HG03060 (cell line): ENCODE measurements at regions not wholly inside any gene's neighbourhood (a gene's known extent, or its start where the extent isn't known, plus 50 kb on each side); places are given as distances from the start of the nearest gene placed in this dataset.

Source experiments
- ATAC-seq: cut with Tn5 transposase; IDR thresholded peaks from one replicate; pipeline ENCODE4 v1.9.1; 2021; ENCODE audit warnings: low read depth, moderate number of reproducible peaks; ENCODE audit not compliant: unreplicated experiment

DNA sequence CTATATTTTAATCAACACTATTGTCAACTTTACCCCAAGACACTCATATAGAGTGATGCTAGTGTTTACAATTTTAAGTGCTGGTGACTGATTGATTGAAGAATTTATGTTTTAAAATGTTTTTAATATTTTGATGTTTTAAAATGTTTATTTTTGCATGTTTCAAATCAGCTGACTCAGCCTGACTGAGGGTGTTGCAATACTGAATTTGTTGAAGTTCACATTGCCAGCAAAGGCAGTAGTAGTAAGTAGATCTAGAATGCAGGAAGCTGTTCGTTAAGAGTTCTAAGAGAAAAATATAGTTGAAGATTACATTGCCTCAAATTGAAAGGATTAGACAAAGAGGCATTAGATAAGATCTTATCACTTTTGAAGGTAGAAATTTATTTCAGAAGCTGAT is 977.6 kb downstream of the IGSF11 start:
- no peak for ATAC-seq

DNA sequence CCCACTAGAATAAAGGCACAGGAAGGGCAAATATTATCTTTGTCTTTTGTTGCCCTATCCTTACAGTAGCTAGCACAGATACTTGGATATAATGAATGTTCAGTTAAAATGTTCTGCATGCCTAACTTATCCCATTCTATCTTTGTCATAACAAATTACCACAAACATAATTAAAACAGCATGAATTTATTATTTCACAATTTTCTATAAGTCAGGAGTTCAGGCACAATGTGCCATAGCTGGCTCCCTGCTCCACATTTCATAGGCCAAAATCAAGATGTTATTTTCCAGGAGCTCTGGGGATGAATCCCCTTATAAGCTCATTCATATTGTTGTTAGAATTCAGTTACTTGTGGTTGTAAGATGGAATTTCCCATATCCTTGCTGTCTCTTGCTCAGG is 975.5 kb downstream of the IGSF11 start:
- ATAC-seq = no peak

DNA sequence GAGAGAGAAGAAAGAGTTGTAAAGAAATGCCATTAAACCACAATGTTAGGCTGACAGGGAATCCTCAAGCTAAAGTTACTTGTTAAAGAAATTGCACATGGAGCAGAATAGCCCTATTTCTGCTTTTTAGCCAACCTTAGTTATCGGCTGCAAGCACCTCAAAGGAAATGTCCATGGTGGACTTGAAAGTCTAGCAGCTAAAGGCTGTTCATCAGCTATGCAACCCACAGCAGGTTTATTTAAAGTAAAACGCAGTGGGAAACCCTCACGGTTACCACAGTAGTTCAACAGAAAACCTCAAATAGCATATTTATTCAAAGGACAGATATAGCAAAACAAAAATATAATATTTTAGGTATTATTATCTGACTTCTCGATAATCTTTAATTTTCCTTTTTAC is 967.2 kb downstream of the IGSF11 start:
- no peak for ATAC-seq

DNA sequence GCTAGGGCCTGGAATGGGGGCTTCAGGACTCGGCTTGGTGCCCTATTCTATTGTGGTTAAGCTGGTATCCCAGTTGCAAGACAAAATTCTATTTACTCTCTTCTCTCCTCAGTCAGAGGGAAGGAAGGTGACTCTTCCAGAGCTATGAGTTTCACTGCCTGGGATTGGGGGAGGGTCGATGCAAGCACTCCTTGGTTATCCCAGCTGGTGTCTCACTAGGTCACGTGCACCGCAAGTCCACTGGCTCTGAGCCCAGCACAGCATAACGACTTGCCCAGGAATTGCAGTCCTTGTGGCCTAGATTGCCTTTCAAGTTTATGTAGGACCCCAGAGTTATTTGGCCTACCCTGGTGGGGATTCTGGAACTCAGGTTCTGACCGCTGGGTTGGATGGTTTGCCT is 958.8 kb downstream of the IGSF11 start:
- ATAC-seq = no peak

DNA sequence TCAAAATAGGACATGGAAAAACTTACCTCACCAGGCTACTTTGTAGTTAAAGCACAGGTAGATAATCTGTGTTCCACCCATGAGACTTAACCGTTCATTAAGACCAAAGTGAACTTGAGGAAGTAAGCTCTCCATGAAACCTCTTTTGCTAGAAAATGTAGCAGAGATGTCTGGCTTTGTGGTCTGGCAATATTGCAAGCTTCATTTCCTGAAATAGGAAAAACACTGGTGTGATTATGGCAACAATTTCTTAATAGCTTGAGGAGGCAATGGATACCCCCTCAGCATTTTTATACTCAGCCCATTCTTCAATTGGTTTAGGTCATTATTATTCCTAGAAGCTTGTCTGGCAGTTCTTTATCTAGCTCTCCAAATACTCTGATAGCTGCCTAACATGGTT is 957.3 kb downstream of the IGSF11 start:
- ATAC-seq = no peak

DNA sequence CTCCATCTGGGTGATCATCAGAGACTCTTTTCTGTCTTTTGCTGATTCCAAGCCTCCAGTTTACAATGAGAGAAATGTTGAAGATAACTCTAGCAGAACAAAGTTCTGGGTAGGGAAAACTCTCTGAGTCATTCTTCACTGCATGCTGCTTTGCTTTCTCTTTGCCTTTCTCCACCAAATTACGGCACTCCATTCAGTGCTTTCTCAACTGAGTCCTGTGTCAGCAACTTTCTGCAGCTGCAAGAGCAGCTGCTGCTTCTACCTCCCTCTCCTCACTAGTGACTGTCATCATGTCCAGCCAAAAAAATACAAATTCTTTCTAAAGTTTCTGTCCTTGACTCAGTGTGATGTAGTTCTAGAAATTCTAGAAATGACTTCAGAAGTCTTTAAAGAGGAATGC is 953.8 kb downstream of the IGSF11 start:
- ATAC-seq = no peak

DNA sequence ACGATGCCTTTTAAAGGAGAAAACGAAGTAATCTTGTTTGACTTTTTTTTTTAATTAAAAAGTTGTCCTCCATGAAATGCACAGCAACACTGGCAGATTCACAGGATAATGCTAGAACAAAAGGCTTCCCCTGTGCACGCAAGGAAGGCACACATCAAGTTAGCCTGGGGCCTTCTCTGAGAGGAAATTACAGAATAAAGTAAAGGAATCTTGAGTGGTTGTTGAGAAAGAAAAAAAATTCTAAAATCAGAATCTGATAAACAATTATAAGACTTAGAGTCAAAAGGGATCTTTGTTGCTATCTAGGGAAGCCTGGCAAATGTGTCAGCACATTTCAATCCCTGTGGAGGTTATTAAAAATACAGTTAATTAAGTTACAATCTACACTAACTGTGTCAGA is 946.0 kb downstream of the IGSF11 start:
- ATAC-seq = no peak

DNA sequence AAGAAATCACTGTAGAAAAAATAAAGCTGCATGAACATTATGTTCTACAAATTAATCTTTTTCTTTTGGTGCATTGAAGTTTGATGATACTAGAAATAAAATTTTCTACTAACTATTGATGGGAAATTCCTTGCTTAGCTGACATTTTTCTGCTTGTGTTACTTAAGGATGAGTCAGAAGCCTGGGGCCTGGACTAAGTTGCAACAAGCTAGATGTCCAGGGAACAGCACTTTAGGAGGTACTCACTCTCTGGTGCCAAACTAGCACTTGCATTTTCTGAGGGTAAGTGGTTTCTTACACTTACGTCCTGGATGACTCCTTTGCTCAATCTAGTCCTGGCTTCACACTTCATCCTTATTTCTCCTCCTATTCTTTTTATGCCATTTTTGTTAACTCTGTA is 945.1 kb downstream of the IGSF11 start:
- ATAC-seq = no peak

DNA sequence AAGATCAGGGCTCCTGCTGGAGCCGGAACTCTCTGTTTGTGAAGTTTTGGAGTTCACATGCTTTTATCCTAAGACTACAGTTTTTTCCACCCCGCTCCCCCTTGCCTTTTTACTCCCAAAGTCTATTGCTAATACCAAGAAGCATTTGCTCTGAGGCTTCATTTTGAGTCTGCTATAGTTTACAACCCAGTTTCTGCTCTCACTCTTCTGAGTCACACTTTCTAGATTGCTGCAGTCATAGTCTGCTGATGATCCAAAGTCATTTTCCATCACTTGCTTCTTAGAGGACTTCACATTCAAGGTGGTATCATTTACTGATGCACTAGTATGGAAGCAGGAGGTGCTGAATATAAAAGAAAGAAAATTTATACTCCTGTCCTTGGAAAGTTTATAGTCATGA is 937.4 kb downstream of the IGSF11 start:
- no peak for ATAC-seq

DNA sequence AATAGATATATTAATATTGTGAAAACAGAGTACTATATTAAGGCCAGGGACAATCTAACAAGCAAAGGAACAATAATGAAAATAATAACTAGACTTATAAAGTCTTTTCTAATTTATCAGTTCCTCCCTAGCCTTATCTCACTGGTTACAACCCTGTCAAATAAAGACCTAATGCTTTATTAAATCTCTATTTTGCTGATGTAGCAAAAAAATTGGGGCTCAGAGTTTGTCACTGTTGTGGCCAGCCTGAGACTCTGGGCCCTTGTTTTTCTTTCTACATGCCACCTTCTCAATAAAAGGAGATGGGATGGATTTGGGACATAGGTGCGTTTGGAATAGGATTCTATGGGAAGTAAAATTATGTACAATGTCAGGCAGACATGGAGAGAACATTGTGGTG is 937.0 kb downstream of the IGSF11 start:
- ATAC-seq = no peak

DNA sequence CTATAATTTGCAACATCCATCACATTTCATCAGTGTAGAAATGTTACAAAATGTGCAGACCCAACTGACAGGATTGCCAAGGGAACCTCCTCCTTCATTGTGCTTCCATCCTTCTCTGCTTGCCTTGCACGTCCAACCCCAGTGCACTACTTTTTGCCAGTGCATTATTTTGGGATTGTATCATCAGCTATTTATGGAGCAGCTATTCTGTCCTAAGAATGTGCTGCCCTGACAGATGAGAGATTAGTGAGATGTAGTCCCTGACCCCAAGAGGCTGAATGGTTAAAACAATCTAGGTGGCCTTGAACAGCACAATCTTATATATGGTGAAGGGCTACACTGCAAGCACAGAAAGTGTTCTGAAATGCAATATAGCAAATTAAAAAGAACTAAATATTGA is 935.8 kb downstream of the IGSF11 start:
- no peak for ATAC-seq

DNA sequence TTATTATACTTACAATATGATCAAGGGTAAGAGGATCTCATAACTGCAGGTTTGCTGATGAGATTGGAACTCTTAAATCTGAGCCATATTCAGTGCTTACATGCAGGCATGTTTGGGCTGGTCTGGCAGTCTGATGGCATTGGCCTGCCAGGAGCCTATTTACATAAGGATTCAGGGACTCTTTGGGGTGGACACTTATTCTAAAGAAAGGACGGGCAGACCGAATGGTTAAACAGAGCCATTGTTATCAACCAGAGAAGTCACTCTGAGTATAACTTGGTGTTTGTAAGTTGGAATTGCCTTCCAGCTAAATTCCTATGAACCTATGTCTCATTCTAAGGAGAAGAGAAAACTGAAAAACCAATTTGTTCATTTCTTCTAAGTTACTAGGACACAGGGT is 932.8 kb downstream of the IGSF11 start:
- no peak for ATAC-seq

DNA sequence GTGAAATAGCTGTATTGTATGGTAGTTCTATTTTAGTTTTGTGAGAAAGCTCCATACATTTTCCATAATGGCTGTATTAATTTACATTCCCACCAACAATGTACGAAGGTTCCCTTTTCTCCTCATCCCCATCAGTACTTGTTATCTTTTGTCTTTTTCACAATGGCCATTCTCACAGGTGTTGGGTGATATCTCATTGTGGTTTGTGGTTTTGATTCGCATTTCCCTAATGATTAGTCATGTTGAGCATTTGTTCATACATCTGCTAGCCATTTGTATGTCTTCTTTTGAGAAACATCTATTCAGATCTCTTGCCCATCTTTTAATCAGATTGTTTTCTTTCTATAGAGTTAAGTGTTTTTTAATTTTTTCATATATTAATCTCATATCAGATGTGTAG is 931.9 kb downstream of the IGSF11 start:
- no peak for ATAC-seq

DNA sequence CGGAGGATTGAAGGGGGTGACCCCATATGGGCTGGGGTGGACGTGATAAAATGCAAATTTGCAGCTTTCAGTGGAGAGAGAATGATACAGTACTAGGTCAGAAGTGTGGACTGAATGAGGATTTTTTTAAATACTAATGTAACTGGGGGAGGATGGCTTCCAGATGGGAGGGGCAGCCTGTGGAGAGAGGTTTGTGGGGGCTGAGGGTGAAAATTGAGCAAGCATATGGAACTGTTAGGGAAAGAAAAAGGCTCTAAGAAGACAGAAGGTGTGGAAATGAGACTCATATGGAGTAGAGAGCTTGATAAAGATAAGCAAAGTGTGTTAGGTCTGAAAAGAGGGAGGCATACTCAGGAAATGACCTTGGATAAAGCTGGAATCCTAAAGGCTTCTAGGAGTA is 926.4 kb downstream of the IGSF11 start:
- no peak for ATAC-seq

DNA sequence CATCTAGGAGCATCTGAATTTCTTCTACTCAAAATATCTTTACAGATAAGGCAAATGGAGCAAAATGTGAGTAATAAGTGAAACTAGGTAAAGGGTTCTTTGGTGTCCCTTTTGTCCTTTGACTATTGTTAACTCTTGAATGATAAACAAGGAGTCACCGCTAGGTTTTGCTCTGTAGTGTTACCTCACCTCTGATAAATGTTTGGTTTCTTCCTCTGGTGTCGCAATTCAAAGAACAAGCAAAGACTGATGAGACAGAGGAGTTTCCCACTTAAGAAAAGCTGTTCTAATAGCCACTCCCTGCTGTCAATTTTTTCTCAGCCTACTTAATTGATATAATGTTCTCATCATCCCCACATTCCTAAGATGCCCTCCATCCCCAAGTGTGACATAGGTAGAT is 925.9 kb downstream of the IGSF11 start:
- no peak for ATAC-seq

DNA sequence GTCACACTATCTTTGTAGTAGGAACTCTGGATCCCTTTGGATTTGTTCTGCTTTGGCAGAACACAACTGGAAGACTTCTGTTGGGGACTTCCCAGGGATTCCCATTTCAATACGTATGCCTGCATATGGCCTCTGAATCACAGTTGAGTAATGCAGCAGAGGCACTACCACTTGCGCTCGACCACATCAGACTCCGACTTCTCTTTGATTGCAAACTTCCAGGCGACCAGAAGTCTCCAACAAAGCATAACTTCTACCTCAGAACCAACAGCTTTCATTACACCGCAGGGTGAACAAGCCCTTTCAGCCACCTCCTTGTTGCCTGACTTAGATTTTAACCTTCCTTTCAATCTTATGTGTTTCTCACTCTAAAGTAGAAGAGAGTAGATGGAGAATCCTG is 924.4 kb downstream of the IGSF11 start:
- ATAC-seq = no peak

DNA sequence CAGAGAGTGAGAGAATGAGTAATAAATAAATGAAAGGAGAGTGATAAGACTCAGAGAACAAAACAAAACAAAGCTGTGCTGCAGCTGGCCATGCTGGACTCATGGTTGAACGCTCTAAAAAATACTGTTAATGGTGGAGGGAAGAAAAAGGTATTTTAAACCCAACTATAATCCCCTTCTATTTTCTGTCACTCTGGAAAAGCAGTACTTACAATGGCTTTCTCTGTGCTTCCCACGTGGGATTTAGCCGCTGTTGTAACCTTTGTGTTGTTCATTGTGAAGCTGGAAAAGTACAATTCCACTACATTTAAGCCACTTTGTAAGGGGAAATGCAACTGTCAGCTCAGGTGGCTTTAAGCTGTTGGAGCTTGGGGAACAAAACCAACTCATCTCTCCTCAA is 917.7 kb downstream of the IGSF11 start:
- no peak for ATAC-seq

DNA sequence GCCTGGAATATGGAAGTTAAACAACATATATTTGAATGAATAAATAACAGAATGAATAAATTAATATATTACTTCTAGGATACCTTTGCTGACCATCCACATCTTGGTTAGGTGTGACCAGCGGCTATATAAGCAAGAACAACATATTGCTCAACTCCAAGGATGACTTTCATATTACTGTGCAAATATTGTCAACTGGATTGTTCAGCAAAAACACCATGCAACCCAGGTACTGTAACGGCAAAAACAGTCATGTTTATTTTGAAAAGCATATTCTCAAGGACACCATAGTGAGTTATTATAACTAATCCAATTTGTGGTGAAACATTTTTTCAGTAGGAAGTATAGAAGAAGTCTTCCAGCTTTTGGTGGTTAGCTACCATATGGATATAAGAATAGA is 907.9 kb downstream of the IGSF11 start:
- no peak for ATAC-seq

DNA sequence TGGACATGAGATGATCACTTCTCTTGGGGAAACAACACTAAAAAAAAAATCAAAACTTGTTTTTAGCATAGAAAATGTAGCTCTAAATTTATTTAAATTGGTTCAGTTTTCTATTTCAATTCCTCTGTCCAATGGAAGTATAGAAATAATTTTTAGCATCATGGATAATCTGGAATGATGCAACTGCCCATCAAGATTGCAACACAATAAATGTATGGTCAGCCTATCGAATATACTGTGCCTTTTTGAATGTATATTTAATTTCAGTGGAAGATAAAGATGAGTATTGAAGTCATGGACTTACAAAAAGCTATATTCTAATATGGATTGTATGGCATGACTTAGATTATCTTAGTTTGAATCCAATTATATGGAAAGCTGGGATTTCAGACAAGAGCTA is 906.7 kb downstream of the IGSF11 start:
- ATAC-seq = no peak

DNA sequence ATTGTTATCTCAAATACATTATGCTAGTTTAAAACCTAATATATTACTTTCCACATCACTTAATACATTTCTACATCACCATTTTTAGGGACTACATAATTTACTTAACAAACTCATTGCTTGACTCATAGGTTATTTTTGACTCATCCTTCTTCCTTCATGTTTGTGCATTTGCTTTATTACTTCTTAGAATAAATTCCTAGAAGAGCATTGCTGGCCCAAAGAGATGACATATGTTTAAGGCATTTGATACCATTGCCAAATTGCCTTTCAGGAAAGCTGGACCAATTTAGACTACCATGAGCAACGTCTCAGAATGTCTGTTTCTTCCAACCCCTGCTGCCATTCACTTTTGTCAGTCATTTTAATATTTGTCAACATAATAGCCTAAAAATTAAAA is 905.8 kb downstream of the IGSF11 start:
- no peak for ATAC-seq

DNA sequence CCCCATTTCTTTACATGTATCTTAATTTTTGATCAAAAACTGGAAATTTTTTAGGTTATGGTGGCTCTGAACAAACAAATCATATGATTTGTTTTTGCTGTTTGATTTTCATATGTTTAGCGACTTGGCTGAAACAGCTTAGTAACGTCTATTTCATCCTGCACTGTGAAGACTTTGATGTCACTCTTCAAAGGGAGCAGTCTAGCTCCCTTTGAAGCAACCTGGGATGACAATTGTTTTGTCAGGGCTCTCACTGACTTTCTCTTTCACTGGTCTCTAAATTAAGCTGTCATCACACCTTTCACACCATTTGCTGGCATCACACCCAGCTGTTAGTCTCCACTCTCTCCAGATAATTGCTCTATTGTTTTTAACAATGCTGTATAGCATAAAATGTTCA is 896.9 kb downstream of the IGSF11 start:
- no peak for ATAC-seq

DNA sequence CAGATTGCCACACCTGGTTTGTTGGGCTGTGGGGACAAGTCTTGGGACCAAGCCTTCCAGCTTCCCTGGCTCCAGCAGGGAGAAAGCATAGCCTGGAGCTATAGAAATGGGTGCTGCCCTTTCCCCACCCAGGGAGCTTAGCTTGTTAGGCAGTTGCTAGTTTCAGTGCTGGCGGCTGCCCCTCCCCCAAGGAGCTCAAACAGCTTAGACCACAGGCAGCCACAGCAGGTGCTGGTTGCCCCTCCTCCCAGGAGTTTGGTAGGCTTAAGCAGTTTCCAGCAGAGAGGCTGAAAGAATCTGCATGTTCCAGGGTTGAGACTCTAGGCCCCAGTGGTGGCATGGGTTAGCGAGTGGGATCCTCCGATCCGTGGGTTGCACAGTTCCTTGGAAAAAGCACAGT is 889.7 kb downstream of the IGSF11 start:
- no peak for ATAC-seq

DNA sequence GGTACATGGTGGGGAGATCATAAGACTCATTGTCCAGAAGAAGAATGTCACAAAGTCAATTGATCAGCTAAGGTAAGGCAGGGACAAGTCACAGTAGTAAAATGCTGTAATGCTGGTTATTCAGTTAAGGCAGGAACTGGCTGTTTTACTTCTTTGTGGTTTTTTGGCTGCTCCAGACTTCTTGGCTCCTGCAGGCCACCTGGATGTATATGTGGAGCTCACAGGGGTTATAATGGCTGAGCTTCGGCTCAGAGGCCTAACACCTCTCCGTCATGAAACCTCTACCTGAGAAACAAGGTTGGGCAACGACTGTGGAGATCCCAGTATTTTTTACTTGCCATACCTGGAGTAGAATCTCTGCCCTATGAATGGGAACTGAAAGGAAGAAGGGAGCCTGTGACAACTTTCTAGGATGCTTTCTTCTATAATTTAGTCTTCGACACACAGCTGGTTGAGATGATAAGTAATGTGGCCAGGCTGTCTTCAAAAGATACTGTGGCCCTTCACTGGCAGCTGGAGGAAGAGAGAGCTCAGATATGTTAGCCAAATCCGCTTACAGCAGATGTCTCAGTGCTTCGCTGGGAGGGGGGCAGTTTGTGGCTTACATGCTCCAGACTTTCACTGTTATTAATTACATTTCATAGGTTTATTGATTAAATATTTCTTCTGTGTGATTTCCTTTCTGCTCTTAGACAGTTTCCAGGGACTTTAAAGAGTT is 887.8 kb downstream of the IGSF11 start:
- ATAC-seq = no peak
